ENCODE measurements at regions not wholly inside any gene's neighbourhood (a gene's known extent, or its start where the extent isn't known, plus 50 kb on each side); places are given as distances from the start of the nearest gene placed in this dataset.

GRCh38 chr4:60750962-60751361 lies 449.2 kb upstream of the ADGRL3 start:
- no peak for DNase-seq (ENCODE audit: low read depth, low spot score)
- TF ChIP-seq CTCF (IDR thresholded peaks at IDR 0.05; ENCODE audit: insufficient read depth, low read length, missing control alignments) = no peak
- no peak overlapping the region for H3K4me3 ChIP-seq (ENCODE audit: low read depth, low read length)
- ChIA-PET CTCF (no interaction called here), POLR2A (no interaction called here)

GRCh38 chr4:60757986-60758680 lies 442.0 kb upstream of the ADGRL3 start:
- ChIA-PET POLR2A (no interaction called here), CTCF (no interaction called here)
- DNase-seq (ENCODE audit: low read depth, low spot score) = no peak
- no peak overlapping the region for H3K4me3 ChIP-seq (ENCODE audit: low read depth, low read length)
- no peak for TF ChIP-seq CTCF (IDR thresholded peaks at IDR 0.05; ENCODE audit: insufficient read depth, low read length, missing control alignments)

- ChIA-PET CTCF (no interaction called here), POLR2A (no interaction called here)
- H3K4me3 ChIP-seq (ENCODE audit: low read depth, low read length) = no peak overlapping the region
- TF ChIP-seq CTCF (IDR thresholded peaks at IDR 0.05; ENCODE audit: insufficient read depth, low read length, missing control alignments) = no peak
- no peak for DNase-seq (ENCODE audit: low read depth, low spot score)
These were observed 440.4 kb upstream of the ADGRL3 start for GRCh38 chr4:60759518-60760245.

GRCh38 chr4:60780874-60781273 lies 419.3 kb upstream of the ADGRL3 start:
- POLR2A ChIA-PET = no interaction called here
- no peak overlapping the region for H3K4me3 ChIP-seq (ENCODE audit: low read depth, low read length)
- TF ChIP-seq CTCF (IDR thresholded peaks at IDR 0.05; ENCODE audit: insufficient read depth, low read length, missing control alignments) = no peak
- no peak for DNase-seq (ENCODE audit: low read depth, low spot score)
- CTCF ChIA-PET = no interaction called here

GRCh38 chr4:60790608-60791007 lies 409.5 kb upstream of the ADGRL3 start:
- POLR2A ChIA-PET = no interaction called here
- DNase-seq (ENCODE audit: low read depth, low spot score) = no peak
- no peak for TF ChIP-seq CTCF (IDR thresholded peaks at IDR 0.05; ENCODE audit: insufficient read depth, low read length, missing control alignments)
- CTCF ChIA-PET = no interaction called here
- H3K4me3 ChIP-seq (ENCODE audit: low read depth, low read length) = no peak overlapping the region

- POLR2A ChIA-PET = no interaction called here
- no peak for TF ChIP-seq CTCF (IDR thresholded peaks at IDR 0.05; ENCODE audit: insufficient read depth, low read length, missing control alignments)
- CTCF ChIA-PET = interaction anchor here (1.2 kb wide), 1 partner anchor 11 kb away, joined by 5 read pairs; no protein-coding TSS in a partner anchor
- H3K4me3 ChIP-seq (ENCODE audit: low read depth, low read length) = no peak overlapping the region
- no peak for DNase-seq (ENCODE audit: low read depth, low spot score)
These were observed 405.8 kb upstream of the ADGRL3 start for GRCh38 chr4:60794372-60794771.
